ENCODE measurements at regions not wholly inside any gene's neighbourhood (a gene's known extent, or its start where the extent isn't known, plus 50 kb on each side); places are given as distances from the start of the nearest gene placed in this dataset.

DNA sequence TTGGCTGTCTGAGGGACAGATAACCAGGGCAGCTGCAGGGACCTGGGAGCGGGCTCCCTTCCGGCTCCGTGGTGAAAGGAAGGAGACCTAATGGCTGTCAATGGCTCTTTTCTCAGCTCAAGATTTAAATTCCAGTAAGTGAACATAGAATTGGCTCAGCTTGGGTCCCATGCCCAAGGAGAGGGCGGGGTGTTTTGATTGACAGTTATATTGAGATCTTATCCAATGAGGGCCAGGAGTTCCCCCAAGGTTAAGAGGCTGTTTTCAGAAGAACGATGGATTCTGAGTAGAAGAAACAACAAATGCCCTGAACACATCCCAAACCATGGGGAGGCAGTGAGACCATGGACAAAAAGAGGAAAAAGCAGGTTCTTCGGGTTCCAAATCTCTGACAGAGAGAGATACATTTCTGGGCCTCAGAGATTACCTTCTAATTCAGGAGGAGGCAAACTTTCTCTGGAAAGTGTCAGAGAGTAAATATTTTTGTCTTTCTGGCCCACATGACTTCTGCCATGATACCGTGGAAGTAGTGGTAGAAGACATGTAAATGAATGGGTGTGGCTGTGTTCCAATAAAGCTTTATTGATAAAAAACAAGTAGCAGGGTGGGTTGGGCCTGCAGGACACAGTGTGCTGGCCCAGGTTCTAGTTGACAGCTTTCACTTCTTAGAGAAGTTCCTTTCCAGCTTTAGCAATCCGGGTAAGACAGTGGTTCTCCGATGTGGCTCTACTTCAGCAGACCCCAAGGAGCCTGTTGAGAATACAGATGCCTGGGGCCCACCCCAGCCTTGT, 219.6 kb downstream of the RPS24 start:
- in situ Hi-C loops (cut with HindIII; ENCODE audit: low pct_ligation_motif_present, low pct_unique_long_range_greater_than_20kb, low sequenced_read_pairs): no loop called here
- DNase-seq: no peak

GRCh38 chr10:78254013-78254412, 220.3 kb downstream of the RPS24 start:
- DNase-seq: no peak
- in situ Hi-C loops (cut with HindIII; ENCODE audit: low pct_ligation_motif_present, low pct_unique_long_range_greater_than_20kb, low sequenced_read_pairs): no loop called here

DNA sequence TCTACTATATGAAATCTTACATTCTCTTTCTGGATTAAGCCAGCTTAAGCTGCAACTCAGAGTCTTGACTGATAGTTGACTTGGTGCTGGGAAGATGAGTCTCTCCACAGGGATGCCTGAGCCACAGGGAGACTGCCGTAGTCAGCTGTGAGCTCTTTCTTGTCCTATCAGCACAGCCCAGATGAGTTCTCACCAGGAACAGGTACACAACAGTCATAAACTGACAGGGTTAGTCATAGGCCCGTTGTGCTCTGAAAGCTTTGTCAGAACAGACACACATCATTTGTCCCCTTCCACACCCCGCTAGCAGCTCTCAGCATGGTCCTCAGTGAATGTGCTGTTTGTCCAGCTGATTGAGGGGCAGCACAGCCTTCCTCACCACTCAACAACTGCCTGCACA, 221.6 kb downstream of the RPS24 start:
- in situ Hi-C loops (cut with HindIII; ENCODE audit: low pct_ligation_motif_present, low pct_unique_long_range_greater_than_20kb, low sequenced_read_pairs): no loop called here
- no peak for DNase-seq

DNA sequence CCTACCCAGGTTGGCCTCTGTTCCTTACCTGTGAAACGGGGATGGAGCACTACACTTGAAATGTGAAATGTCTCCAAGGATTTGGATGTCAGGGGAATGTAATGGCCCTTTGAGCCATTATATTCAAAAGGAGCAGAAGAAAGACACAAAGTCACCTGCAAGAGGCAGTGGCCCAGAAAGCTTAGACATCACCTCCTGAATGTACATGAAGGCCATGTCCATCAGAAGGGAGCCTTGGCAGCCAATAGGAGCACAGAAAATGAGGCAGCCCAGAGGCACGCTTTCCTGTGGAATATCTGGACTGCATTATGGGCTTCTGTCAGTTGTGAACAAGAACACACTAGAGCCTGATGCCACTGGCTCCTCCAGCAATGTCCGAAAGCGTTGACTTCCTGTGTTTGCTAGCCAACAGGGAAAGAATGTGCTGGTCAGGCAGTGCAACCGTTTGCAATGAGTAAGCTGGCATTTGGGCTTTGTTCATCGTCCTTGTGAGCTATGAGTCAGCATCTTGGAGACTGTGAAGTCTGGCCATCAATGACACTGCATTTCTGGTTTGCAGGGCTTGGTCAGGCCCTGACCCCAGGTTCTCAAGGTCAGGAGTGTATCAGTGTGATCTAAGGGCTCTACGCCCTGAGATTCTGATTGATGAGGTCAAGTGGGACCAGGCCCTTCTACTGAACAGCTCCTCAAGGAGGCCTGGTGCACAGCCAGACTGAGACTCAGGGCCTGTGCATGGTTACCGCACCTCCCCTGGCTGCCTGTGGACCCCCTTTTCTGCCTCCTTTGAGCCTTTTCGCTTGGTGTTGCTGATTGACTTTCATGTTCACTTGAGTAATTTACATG, 222.4 kb downstream of the RPS24 start:
- in situ Hi-C loops (cut with HindIII; ENCODE audit: low pct_ligation_motif_present, low pct_unique_long_range_greater_than_20kb, low sequenced_read_pairs): no loop called here
- DNase-seq: peak; percentile 98

DNA sequence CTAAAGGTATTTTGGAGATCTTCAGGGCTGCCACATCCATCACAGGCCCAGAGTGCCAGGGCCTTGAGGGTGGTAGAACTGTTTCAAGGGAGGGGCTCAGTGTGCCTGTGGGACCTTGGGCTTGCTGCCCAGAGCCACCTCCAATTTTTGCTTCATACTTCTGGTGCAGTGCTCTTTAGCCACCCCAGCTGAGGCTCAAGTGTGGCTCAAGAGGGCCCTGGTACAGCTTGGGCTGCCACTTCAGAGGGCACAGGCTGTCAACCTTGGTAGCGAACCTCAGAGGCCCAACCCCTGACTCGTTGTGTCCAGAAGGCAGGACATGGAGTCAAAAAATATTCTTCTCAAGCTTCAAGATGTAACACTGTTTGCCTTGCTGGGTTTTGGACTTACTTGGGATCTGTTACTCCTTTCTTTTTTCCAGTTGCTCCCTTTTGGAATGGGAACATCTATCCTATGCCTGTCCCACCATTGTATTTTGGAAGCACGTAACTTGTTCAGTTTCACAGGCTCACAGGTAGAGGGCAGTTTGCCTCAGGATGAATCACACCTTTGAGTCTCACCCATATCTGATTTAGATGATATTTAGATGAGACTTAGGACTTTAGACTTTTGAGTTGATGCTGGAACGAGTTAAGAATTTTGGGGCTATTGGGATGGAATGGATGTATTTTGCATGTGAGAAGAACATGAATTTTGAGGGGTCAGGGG, 224.8 kb downstream of the RPS24 start:
- in situ Hi-C loops (cut with HindIII; ENCODE audit: low pct_ligation_motif_present, low pct_unique_long_range_greater_than_20kb, low sequenced_read_pairs): no loop called here
- no peak for DNase-seq

- no peak for DNase-seq
- in situ Hi-C loops (cut with HindIII; ENCODE audit: low pct_ligation_motif_present, low pct_unique_long_range_greater_than_20kb, low sequenced_read_pairs): no loop called here
Measured at GRCh38 chr10:78259391-78259790, 225.7 kb downstream of the RPS24 start.

DNA sequence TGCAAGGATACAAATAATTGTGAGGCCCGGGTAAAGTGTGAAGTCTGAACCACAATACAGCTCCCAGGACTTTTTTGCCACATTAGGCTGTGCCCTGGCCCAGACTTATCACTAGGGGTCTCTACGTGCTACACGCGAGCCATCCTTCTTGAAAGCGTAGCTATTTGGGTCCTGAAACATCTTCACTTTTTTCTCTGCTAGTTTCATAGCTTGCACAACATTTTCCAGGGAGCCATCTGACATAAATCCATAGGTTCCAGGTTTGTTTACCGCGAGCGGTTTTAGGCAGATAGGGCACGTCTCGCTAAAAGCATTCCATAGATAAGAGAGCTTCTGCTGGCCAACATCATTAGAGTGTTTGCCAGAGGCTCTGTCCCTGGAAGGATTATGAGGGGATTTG, 226.5 kb downstream of the RPS24 start:
- in situ Hi-C loops (cut with HindIII; ENCODE audit: low pct_ligation_motif_present, low pct_unique_long_range_greater_than_20kb, low sequenced_read_pairs): no loop called here
- DNase-seq: no peak

DNA sequence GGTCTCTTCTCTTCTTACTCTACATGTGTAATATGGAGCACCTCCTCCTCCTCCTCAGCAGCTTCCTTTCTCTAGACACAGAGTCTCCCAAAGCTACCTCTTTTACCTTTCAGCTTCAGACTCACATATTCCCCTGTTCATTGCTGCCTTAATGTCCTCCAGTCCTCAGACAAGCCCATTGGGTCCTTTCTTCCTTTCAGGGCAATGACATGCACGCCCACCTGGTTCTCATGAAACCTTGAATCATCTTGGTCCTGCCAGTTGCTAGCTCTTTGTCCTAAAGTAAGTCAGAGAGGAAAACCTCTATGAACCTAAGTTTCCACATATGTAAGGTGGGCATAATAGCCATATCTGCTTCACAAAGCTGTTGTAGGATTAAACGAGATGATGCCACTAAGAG, 227.0 kb downstream of the RPS24 start:
- in situ Hi-C loops (cut with HindIII; ENCODE audit: low pct_ligation_motif_present, low pct_unique_long_range_greater_than_20kb, low sequenced_read_pairs): no loop called here
- no peak for DNase-seq

DNA sequence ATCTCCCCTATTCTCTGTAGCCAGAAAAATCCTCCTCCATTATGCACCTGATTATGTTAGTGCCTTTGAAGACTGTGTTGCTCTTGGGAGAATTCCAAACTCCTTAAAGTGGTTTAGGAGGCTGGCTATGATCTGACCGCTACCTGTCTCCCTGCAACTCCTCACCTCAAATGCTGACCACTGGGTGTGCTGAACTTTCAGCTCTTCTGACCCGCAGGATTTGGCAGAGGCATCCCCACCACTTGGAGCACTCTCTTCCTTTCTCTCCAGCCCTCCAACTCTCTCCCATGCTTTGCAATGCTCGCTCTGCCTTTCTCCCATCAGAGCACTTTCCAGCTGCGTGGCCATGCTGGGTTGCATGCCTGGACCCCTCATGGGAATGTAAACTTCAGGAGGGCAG, 227.6 kb downstream of the RPS24 start:
- in situ Hi-C loops (cut with HindIII; ENCODE audit: low pct_ligation_motif_present, low pct_unique_long_range_greater_than_20kb, low sequenced_read_pairs): no loop called here
- DNase-seq: no peak

- DNase-seq: no peak
- in situ Hi-C loops (cut with HindIII; ENCODE audit: low pct_ligation_motif_present, low pct_unique_long_range_greater_than_20kb, low sequenced_read_pairs): no loop called here
Measured at GRCh38 chr10:78262860-78263259, 229.2 kb downstream of the RPS24 start.

GRCh38 chr10:78263521-78263988, 229.9 kb downstream of the RPS24 start:
- peak; percentile 17 for DNase-seq
- in situ Hi-C loops (cut with HindIII; ENCODE audit: low pct_ligation_motif_present, low pct_unique_long_range_greater_than_20kb, low sequenced_read_pairs): no loop called here

- no peak for DNase-seq
- in situ Hi-C loops (cut with HindIII; ENCODE audit: low pct_ligation_motif_present, low pct_unique_long_range_greater_than_20kb, low sequenced_read_pairs): no loop called here
Measured at GRCh38 chr10:78264361-78264760, 230.7 kb downstream of the RPS24 start.

DNA sequence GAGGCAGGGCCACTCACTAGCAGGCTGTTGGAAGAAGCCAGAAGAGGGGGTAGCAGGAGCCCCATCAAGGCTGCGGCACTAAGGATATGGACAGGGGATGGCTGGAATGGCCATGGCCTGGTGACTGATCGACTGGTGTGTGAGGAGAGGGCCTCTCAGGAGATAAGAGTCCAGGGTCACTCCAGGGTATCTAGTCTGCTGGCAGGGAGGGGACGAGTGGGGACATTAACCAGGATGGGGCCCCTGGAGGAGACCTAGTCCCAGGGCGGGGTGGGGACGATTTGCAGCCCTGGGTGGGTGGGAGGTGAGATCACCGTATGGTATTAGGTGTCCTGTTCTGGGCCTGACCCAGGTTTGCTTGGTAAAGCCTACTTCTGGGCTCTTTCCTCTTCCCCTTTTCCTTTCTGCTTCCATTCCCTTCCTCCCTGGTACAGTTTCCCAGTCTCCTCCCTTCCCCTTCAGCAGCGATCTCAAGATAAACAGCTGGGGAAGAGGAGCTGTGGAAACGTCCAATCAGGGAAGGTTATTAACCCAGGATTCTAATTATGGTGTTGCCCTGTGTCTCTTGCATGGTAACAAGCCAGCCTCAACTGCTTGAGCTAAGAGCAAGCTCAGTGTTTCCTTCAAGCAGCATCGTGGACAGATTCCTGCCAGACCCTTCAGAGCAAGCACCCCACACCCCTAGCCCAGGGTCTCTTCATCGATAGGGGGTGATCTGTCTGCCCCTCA, 233.2 kb downstream of the RPS24 start:
- no peak for DNase-seq

DNA sequence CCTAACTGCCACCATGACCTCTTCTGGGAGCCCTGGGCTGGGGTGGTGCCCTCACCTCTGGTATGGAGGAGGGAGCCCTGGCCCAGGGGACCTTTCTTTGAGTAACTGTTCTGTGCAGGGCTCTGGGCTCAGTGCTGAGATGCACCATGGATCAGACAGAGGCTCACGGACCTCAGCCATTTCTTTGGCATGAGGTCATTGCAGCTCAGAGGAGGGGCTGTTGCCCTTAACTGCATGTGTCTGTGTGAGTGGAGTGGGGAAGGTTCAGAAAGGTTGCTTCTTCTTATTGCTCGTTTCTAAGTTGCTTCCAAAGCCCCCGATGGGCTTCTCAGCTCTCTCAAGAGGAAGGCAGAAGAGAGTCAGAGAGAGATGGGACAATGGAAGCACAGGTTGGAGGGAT, 233.9 kb downstream of the RPS24 start:
- no peak for DNase-seq
- in situ Hi-C loops (cut with HindIII; ENCODE audit: low pct_ligation_motif_present, low pct_unique_long_range_greater_than_20kb, low sequenced_read_pairs): no loop called here

More for the DNA sequence above, 233.2 kb downstream of the RPS24 start:
- in situ Hi-C loops (cut with HindIII; ENCODE audit: low pct_ligation_motif_present, low pct_unique_long_range_greater_than_20kb, low sequenced_read_pairs): no loop called here

GRCh38 chr10:78269060-78269459, 235.4 kb downstream of the RPS24 start:
- DNase-seq: no peak
- in situ Hi-C loops (cut with HindIII; ENCODE audit: low pct_ligation_motif_present, low pct_unique_long_range_greater_than_20kb, low sequenced_read_pairs): no loop called here

GRCh38 chr10:78272329-78272728, 238.7 kb downstream of the RPS24 start:
- no peak for DNase-seq
- in situ Hi-C loops (cut with HindIII; ENCODE audit: low pct_ligation_motif_present, low pct_unique_long_range_greater_than_20kb, low sequenced_read_pairs): no loop called here

DNA sequence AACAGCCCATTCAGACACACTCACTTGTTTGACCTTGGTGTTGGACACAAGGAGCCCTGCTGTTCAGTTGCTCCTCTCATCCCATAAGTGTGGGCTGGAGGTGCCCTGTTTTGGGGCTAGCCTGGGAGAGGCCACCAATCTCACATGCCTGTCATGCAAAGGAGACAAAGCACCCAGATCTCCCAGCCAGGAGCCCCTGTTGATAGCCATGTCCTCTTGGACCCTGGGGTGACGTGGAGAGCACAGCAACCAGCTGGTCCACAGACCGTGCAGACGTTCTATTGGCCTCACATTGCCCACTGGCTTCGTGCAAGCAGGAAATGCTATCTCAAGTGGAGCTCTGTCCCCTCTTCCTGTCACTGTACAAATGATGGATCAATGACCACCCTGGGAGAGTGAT, 240.8 kb downstream of the RPS24 start:
- in situ Hi-C loops (cut with HindIII; ENCODE audit: low pct_ligation_motif_present, low pct_unique_long_range_greater_than_20kb, low sequenced_read_pairs): no loop called here
- no peak for DNase-seq

DNA sequence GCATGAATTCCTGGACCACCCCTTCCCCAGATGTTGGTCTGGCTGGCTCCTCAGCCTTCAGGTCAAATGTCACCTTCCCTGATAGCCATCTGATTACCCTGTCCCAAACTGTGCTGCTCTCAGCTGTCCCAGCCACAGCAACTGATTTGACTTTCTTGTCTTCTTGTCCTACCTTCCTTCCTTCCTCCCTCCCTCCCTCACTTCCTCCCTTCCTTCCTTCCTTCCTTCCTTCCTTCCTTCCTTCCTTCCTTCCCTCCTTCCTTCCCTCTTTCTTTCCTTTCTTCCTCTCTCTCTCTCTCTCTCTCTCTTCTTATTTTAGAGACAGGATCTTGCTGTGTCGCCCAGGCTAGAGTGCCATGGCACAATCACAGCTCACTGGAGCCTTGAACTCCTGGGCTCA, 242.5 kb downstream of the RPS24 start:
- DNase-seq: no peak
- in situ Hi-C loops (cut with HindIII; ENCODE audit: low pct_ligation_motif_present, low pct_unique_long_range_greater_than_20kb, low sequenced_read_pairs): no loop called here
